GM12873 (cell line): ENCODE measurements at regions not wholly inside any gene's neighbourhood (a gene's known extent, or its start where the extent isn't known, plus 50 kb on each side); places are given as distances from the start of the nearest gene placed in this dataset.

Source experiments
- TF ChIP-seq, protein P1 (sequence below): IDR thresholded peaks from 2 replicates; pipeline ENCODE4 v1.5.1; 2012; ENCODE audit warnings: low read depth, mild to moderate bottlenecking, moderate library complexity, low read length, control low read depth; ENCODE audit not compliant: insufficient read depth; ENCODE audit errors: missing control alignments

DNA sequence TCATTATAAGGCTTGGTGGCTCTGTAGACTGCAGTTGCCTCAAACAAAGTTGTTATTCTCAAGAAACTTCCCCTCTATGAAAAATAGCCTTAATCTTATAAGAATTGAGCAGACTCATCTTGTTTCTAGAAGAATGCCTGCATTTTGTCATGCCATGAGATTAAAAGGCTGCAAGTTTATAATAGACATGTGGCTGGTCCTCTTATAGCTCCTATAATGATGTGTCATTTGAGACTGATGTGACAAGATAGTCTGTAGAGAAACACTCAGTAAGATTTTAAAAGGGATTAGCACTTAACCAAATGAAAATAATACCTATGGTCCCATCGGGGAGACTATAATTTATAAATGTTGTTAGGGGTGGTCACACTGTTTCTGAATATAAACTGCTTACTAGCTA, 312.5 kb downstream of the OXSM start:
- TF ChIP-seq, protein P1, sequence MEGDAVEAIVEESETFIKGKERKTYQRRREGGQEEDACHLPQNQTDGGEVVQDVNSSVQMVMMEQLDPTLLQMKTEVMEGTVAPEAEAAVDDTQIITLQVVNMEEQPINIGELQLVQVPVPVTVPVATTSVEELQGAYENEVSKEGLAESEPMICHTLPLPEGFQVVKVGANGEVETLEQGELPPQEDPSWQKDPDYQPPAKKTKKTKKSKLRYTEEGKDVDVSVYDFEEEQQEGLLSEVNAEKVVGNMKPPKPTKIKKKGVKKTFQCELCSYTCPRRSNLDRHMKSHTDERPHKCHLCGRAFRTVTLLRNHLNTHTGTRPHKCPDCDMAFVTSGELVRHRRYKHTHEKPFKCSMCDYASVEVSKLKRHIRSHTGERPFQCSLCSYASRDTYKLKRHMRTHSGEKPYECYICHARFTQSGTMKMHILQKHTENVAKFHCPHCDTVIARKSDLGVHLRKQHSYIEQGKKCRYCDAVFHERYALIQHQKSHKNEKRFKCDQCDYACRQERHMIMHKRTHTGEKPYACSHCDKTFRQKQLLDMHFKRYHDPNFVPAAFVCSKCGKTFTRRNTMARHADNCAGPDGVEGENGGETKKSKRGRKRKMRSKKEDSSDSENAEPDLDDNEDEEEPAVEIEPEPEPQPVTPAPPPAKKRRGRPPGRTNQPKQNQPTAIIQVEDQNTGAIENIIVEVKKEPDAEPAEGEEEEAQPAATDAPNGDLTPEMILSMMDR, result no peak

DNA sequence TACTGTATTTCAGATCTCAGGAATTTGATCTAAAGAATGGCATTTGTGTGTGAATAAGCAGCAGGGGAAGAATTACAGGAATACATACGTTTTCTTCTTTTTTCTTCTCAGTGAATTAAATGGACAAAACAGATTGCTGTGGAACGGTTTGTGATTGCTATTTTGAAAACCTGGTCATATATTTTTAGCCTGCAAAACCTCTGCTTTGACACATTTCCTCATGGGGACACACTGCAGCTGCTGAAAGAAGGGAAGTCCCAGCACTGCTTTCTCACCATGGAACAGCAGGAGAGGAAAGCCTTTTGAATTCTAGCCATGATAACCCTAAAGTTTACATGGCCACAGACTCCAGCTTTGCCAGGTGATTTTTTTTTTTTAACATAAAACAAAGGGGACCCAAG, 315.0 kb downstream of the OXSM start:
- TF ChIP-seq, protein P1, result no peak

DNA sequence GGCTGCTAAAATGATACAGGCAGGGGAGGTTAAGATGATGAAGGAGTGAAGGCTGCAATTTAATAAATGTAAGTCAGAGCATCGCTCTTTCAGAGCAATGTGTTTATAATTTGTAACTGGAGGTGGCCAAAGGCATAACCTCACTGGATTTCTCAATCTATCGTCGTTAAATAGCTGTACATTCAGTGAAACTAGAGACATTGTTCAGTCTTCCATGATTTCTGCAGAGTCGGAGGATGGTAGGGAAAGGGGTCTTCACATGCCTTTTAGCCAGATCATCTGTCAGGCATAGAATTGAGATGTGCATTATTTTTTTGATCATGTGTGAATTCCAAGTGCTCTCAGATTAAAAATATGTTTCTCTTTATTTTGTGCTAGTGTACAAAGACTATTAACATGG, 315.4 kb downstream of the OXSM start:
- TF ChIP-seq, protein P1, result no peak

DNA sequence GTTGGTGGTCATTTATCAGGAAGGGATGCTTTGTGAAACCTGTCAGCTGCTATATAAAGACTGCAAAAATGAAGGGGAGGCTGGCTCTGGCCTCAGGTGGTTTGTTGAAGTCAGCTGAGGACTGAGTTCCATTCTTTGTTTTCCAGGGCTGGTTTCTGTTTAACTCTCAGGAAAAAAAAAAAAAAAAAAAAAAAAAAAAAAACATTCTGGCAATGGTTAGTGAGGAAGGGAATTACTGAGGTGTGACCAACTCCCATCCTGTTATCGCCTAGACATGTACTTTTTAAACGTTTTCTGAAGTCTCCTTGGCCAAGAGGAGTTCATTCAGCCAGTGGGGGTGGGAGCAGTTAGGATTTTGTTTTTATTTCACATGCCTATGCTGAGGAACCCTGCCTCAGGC, 316.3 kb downstream of the OXSM start:
- TF ChIP-seq, protein P1, result no peak

DNA sequence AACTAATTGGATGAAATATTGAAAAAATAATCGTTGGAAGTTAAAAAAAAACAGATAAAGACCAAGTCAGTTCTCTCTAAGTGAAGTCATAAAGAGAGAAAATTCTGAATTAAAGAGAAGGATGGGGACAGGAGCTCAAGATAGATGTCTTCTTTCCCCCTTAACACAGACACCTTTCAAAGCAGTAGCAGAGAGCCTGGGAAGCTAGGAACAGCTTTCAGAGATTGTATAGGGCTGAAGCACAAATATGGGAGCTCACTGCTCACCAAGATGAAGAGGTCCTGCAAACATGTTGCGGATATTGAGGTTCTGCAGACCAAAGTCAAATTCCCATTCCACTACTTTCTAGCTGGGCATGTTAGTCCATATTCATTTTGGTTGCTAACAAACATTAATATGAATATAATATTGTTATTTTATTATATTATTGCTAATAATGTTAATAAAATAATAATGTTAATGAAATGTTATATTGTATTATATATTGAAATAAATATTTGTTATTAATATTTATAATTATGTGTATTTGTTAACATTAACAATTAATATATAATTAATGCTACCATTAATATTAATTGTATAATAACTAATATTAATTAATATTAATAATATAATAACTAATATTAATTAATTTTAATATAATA, 319.1 kb downstream of the OXSM start:
- TF ChIP-seq, protein P1, result no peak

DNA sequence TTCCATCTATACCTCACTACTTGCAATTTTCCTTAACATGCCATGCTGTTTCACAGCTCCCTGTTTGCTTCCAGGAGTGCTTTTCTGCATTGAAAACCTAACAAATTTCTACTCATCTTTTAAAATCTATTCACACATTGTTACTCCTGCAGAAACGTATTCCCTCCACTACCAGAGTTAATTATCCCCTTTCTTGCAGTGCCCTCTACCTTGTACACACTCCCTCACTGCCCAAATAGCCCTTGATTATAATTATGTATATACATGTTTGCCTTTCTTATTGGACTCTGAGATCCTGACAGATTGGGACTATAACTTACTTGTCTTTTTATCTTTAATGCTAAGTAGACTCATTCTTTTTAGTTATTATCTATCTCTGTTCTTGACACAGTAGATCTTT, 325.0 kb downstream of the OXSM start:
- TF ChIP-seq, protein P1, result no peak

DNA sequence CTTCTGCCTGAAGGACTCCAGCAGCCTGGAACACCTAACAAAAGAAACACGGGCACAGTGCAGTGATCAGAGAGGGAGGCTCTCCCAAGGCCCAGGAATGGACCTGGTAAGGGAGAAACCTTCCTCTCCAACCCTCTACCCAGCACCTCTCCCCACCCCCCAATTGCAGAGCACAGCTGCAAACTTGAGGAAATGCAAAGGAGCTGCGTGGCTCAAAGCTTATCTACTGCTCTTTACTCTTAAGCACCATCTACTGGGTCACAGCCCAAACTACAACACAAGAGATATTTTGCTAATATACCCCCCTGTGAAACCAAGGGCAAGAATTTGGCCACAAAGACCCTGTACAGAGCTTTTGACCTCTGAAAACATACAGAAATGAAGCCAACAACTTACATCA, 328.3 kb downstream of the OXSM start:
- TF ChIP-seq, protein P1, result peak; percentile 50
